HG03175 (cell line): ENCODE measurements at regions not wholly inside any gene's neighbourhood (a gene's known extent, or its start where the extent isn't known, plus 50 kb on each side); places are given as distances from the start of the nearest gene placed in this dataset.
"Not testable (repeated sequence)": the region's sequence is repeated elsewhere in the genome, so short reads cannot be mapped to it uniquely, and the experiment has no call there.

Experiments
- ATAC-seq: cut with Tn5 transposase; IDR thresholded peaks from one replicate; pipeline ENCODE4 v1.9.1; 2021; ENCODE audit warnings: mild to moderate bottlenecking, moderate library complexity; ENCODE audit not compliant: unreplicated experiment

GRCh38 chr7:156022483-156023459 is 210.5 kb upstream of the SHH start:
- no peak for ATAC-seq

- no peak for ATAC-seq
Measured at GRCh38 chr7:156021471-156021870, 209.2 kb upstream of the SHH start.

- no peak for ATAC-seq
Measured at GRCh38 chr7:156020566-156020965, 208.3 kb upstream of the SHH start.

GRCh38 chr7:156019776-156020565 is 207.7 kb upstream of the SHH start:
- no peak for ATAC-seq

GRCh38 chr7:156019308-156019707 is 207.0 kb upstream of the SHH start:
- no peak for ATAC-seq

GRCh38 chr7:156017916-156018700 is 205.8 kb upstream of the SHH start:
- no peak for ATAC-seq

GRCh38 chr7:156017431-156017830 is 205.2 kb upstream of the SHH start:
- ATAC-seq = no peak

- no peak for ATAC-seq
Measured at GRCh38 chr7:156015237-156016020, 203.2 kb upstream of the SHH start.

- ATAC-seq = no peak
Measured at GRCh38 chr7:156014808-156015207, 202.5 kb upstream of the SHH start.

- ATAC-seq = no peak
Measured at GRCh38 chr7:156014201-156014600, 201.9 kb upstream of the SHH start.

GRCh38 chr7:156012412-156012811 is 200.1 kb upstream of the SHH start:
- no peak for ATAC-seq

GRCh38 chr7:156009569-156009968 is 197.3 kb upstream of the SHH start:
- ATAC-seq = no peak

GRCh38 chr7:156006876-156007275 is 194.6 kb upstream of the SHH start:
- not testable (repeated sequence) for ATAC-seq

GRCh38 chr7:156006024-156006423 is 193.8 kb upstream of the SHH start:
- ATAC-seq = no peak

- ATAC-seq = no peak
Measured at GRCh38 chr7:156005202-156005691, 193.0 kb upstream of the SHH start.

- ATAC-seq = no peak
Measured at GRCh38 chr7:156004265-156005201, 192.3 kb upstream of the SHH start.

- ATAC-seq = no peak
Measured at GRCh38 chr7:156003220-156004162, 191.2 kb upstream of the SHH start.
